CD4-positive, alpha-beta T cell (primary cell): ENCODE measurements at regions not wholly inside any gene's neighbourhood (a gene's known extent, or its start where the extent isn't known, plus 50 kb on each side); places are given as distances from the start of the nearest gene placed in this dataset.
"Not testable (repeated sequence)": the region's sequence is repeated elsewhere in the genome, so short reads cannot be mapped to it uniquely, and the experiment has no call there.

Source experiments
- ATAC-seq: fragments of 200-7000 bp; cut with Tn5 transposase; one replicate; pipeline ENCODE4 v1.10.0; 2022; ENCODE audit warnings: mild to moderate bottlenecking; ENCODE audit not compliant: poor library complexity
- CTCF ChIA-PET: fragments of 350-600 bp; sonication (Branson Sonifier 250); formaldehyde crosslinking; loops from one replicate; lab custom pipeline; 2021; ENCODE audit warnings: antibody characterized with exemption, inconsistent platforms; lab: Charles Lee
- POLR2A ChIA-PET: fragments of 350-600 bp; sonication (Branson Sonifier 250); formaldehyde crosslinking; loops from one replicate; lab custom pipeline; 2021; ENCODE audit warnings: antibody characterized with exemption, inconsistent platforms; lab: Charles Lee
- DNase-seq, 14 experiments: peaks; one replicate each; pipeline ENCODE4 v3.0.0-alpha.2; 2013 to 2020; ENCODE audit warnings: mixed read lengths in 2 of 14
- H3K27ac ChIP-seq, 2 donors: one replicate each; pipeline versions ENCODE4 v1.5.1 to v1.7.0; 2013; ENCODE audit warnings: low read length in 2 of 2, low read depth in 1 of 2, mild to moderate bottlenecking in 1 of 2
- H3K27me3 ChIP-seq, 2 experiments: 1 replicate in 1 of 2; 2 replicates in 1 of 2; pipeline versions ENCODE4 v1.6.1 to v1.7.0; 2013; ENCODE audit warnings: low read length in 2 of 2, control low read depth in 1 of 2, mild to moderate bottlenecking in 1 of 2, moderate library complexity in 1 of 2; ENCODE audit not compliant: insufficient read depth in 2 of 2, control insufficient read depth in 1 of 2
- H3K36me3 ChIP-seq: one replicate; pipeline ENCODE4 v1.6.1; 2013; ENCODE audit warnings: low read length, control low read depth; ENCODE audit not compliant: insufficient read depth
- H3K4me1 ChIP-seq: one replicate; pipeline ENCODE4 v1.6.1; 2013; ENCODE audit warnings: low read length, control low read depth; ENCODE audit not compliant: insufficient read depth
- H3K4me3 ChIP-seq: one replicate; pipeline ENCODE4 v1.5.1; 2013; ENCODE audit warnings: mild to moderate bottlenecking, low read length, moderate library complexity
- H3K9me3 ChIP-seq, 2 experiments: 1 replicate in 1 of 2; 2 replicates in 1 of 2; pipeline versions ENCODE4 v1.6.1 to v1.7.0; 2013; ENCODE audit warnings: low read length in 2 of 2, mild to moderate bottlenecking in 2 of 2, control low read depth in 1 of 2, moderate library complexity in 1 of 2; ENCODE audit not compliant: control insufficient read depth in 1 of 2, insufficient read depth in 1 of 2
- H3K27ac Mint-ChIP-seq: one replicate; pipeline ENCODE4 v1.8.0; 2020; ENCODE audit warnings: mixed read lengths
- H3K27me3 Mint-ChIP-seq: one replicate; pipeline ENCODE4 v1.8.0; 2021; ENCODE audit warnings: mixed read lengths
- H3K36me3 Mint-ChIP-seq: one replicate; pipeline ENCODE4 v1.8.0; 2021; ENCODE audit warnings: low read depth, mixed read lengths
- H3K4me1 Mint-ChIP-seq: one replicate; pipeline ENCODE4 v1.8.0; 2021; ENCODE audit warnings: low read depth, mixed read lengths
- H3K4me3 Mint-ChIP-seq: one replicate; pipeline ENCODE4 v1.8.0; 2020; ENCODE audit warnings: mild to moderate bottlenecking, mixed read lengths
- H3K9me3 Mint-ChIP-seq: one replicate; pipeline ENCODE4 v1.8.0; 2020; ENCODE audit warnings: mixed read lengths
- intact Hi-C, 2 experiments: fragments of 100-400 bp; cut with DNase I in 1 of 2; cut with micrococcal nuclease in 1 of 2; formaldehyde crosslinking; loops; one replicate each; pipeline versions ENCODE4 v1.15.1 to v1.9.0; 2023 to 2025; cut with DNase I, micrococcal nuclease
- TF ChIP-seq, protein P1 (sequence below): fragments of 200-600 bp; IDR thresholded peaks from one replicate; pipeline ENCODE4 v1.8.0; 2022; ENCODE audit warnings: antibody characterized with exemption, mild to moderate bottlenecking

DNA sequence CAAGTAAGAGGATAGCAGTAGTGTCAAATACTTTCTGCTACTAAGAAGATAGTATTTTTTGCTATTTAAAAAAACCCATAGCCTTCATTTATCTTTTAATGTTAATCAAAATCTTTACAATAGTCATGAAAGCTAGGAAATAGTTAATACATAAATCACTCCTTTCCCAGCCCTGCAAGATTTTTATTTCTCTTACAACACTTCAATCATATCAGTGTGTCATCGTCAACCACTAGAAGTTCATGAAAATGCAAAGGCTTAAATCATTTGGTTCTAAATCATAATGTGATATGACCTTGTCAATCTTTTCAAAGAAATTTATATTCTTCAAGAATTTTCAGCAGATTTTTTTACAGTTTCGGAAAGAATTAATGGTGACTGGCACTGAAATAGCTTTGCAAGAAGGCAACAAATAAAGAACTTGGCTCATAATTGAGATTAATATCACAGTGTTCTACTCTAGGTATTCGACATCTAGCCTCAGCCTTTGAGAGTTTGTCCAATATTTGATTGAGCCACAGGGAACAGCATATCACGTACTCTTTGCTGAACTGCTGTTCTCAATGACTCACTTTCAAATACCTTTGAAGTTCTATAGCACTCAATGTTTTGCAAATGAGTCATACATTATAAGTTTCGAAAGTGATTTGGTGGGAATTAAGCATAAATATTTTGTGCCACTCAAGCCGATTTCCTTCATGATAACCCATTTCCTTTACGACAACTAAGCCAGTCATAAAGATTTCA is 384.0 kb upstream of the FOXG1 start:
- ChIA-PET POLR2A (no interaction called here), CTCF (no interaction called here)
- H3K27ac Mint-ChIP-seq: no peak overlapping the region
- no peaks in the 10 kb centered on the region for H3K4me1 ChIP-seq
- H3K4me1 Mint-ChIP-seq: no peaks in the 10 kb centered on the region
- ATAC-seq: no peak
- H3K4me3 Mint-ChIP-seq: no peak overlapping the region
- DNase-seq: no peak
- H3K9me3 ChIP-seq: peaks cover 4% of the 10 kb centered on the region in 2 experiments
- intact Hi-C loops: no loop called here
- no peaks in the 10 kb centered on the region for H3K27me3 ChIP-seq
- peaks cover 3% of the 10 kb centered on the region for H3K9me3 Mint-ChIP-seq
- H3K36me3 ChIP-seq: no peaks in the 10 kb centered on the region
- H3K36me3 Mint-ChIP-seq: no peaks in the 10 kb centered on the region
- no peak overlapping the region for H3K27ac ChIP-seq
- no peak overlapping the region for H3K4me3 ChIP-seq
- TF ChIP-seq, protein P1, sequence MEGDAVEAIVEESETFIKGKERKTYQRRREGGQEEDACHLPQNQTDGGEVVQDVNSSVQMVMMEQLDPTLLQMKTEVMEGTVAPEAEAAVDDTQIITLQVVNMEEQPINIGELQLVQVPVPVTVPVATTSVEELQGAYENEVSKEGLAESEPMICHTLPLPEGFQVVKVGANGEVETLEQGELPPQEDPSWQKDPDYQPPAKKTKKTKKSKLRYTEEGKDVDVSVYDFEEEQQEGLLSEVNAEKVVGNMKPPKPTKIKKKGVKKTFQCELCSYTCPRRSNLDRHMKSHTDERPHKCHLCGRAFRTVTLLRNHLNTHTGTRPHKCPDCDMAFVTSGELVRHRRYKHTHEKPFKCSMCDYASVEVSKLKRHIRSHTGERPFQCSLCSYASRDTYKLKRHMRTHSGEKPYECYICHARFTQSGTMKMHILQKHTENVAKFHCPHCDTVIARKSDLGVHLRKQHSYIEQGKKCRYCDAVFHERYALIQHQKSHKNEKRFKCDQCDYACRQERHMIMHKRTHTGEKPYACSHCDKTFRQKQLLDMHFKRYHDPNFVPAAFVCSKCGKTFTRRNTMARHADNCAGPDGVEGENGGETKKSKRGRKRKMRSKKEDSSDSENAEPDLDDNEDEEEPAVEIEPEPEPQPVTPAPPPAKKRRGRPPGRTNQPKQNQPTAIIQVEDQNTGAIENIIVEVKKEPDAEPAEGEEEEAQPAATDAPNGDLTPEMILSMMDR: no peak
- H3K27me3 Mint-ChIP-seq: no peaks in the 10 kb centered on the region

DNA sequence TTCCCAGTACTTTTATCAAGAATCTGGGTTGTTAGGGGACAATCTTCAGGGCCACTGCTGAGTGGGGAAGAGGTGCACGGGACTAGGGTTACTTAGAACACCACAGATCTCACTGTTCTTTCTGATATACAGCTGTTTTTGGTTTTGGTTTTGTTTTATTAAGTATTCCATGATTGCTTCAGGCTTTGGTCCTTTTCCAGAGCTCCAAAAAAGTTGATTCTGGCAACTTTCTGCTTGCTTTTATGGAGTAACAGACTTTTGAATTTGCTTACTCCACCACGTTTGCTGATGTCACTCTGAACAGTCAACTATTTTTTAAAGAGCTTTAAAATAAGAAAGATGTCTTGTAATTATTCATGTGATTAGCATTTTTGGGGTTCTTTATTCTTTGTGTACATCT is 368.1 kb upstream of the FOXG1 start:
- Mint-ChIP-seq H3K4me1 (no peaks in the 10 kb centered on the region), H3K36me3 (no peaks in the 10 kb centered on the region), H3K4me3 (no peak overlapping the region), H3K9me3 (peaks cover 4% of the 10 kb centered on the region), H3K27me3 (no peaks in the 10 kb centered on the region), H3K27ac (no peak overlapping the region)
- CTCF ChIA-PET: interaction anchor here (0.7 kb wide), 1 partner anchor 1402 kb away, joined by 3 read pairs; no protein-coding TSS in a partner anchor
- POLR2A ChIA-PET: interaction anchor here (0.6 kb wide), 1 partner anchor 11 kb away, joined by 3 read pairs; no protein-coding TSS in a partner anchor
- Histone ChIP-seq H3K36me3 (no peaks in the 10 kb centered on the region), H3K9me3 (peaks cover 0 to 5% of the 10 kb centered on the region in 2 experiments), H3K27ac (no peak overlapping the region), H3K4me1 (no peaks in the 10 kb centered on the region), H3K4me3 (no peak overlapping the region), H3K27me3 (no peaks in the 10 kb centered on the region)
- TF ChIP-seq, protein P1: no peak
- no peak for ATAC-seq
- no peak for DNase-seq
- intact Hi-C loops: no loop called here

DNA sequence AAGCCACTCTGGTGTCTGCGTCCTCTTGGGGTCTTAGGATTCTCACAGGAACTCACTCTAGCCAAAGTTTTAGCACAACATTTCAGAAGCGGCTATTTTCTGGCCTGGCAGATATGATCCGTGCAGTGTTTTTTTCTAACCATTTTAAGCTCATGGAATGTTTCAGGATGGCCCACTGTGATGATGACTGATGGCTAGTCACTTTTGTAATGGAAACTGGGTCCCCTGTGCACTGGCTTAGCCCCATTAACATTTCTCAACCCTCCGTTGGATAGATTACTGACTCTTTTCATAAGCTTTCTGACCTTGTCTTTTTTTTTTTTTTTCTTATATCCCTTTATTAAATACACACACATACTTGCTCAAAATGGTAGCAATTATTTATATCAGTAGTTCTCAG is 364.9 kb upstream of the FOXG1 start:
- H3K27me3 ChIP-seq, intact Hi-C loops, H3K36me3 Mint-ChIP-seq, H3K4me1 Mint-ChIP-seq, H3K9me3 ChIP-seq, H3K27me3 Mint-ChIP-seq, H3K27ac ChIP-seq, POLR2A ChIA-PET, H3K4me3 Mint-ChIP-seq, H3K36me3 ChIP-seq, CTCF ChIA-PET, DNase-seq, ATAC-seq, H3K4me1 ChIP-seq, H3K9me3 Mint-ChIP-seq, H3K27ac Mint-ChIP-seq, H3K4me3 ChIP-seq: not testable (repeated sequence)

DNA sequence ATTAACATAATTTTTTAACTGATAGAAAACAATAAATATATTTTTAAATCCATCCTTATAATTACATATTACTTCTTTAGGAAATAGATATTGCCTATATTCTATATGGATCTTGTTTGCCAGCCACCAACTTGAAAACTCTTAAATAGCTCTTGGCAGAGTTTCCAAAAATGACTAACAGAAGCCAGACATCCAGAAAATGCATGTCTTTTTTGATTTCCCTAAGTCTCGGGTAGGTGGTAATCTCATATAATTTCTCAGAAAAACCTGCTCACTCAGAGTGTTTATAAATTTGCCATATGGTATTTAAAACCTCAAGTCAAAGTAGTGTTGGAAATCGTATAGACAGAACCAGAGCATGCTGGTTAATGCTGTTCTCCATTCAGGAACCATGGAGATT is 360.4 kb upstream of the FOXG1 start:
- no peak for DNase-seq
- intact Hi-C loops: no loop called here
- H3K36me3 Mint-ChIP-seq: no peaks in the 10 kb centered on the region
- Histone ChIP-seq H3K4me3 (no peak overlapping the region), H3K36me3 (no peaks in the 10 kb centered on the region), H3K4me1 (no peaks in the 10 kb centered on the region), H3K27ac (no peak overlapping the region), H3K9me3 (peaks cover 4 to 5% of the 10 kb centered on the region in 2 experiments), H3K27me3 (no peaks in the 10 kb centered on the region)
- no peak overlapping the region for H3K27ac Mint-ChIP-seq
- no peak for ATAC-seq
- no peaks in the 10 kb centered on the region for H3K27me3 Mint-ChIP-seq
- peaks cover 12% of the 10 kb centered on the region for H3K9me3 Mint-ChIP-seq
- no peak overlapping the region for H3K4me3 Mint-ChIP-seq
- ChIA-PET POLR2A (no interaction called here), CTCF (no interaction called here)
- H3K4me1 Mint-ChIP-seq: no peaks in the 10 kb centered on the region
- TF ChIP-seq, protein P1: no peak
